ENCODE measurements at regions not wholly inside any gene's neighbourhood (a gene's known extent, or its start where the extent isn't known, plus 50 kb on each side); places are given as distances from the start of the nearest gene placed in this dataset.

DNA sequence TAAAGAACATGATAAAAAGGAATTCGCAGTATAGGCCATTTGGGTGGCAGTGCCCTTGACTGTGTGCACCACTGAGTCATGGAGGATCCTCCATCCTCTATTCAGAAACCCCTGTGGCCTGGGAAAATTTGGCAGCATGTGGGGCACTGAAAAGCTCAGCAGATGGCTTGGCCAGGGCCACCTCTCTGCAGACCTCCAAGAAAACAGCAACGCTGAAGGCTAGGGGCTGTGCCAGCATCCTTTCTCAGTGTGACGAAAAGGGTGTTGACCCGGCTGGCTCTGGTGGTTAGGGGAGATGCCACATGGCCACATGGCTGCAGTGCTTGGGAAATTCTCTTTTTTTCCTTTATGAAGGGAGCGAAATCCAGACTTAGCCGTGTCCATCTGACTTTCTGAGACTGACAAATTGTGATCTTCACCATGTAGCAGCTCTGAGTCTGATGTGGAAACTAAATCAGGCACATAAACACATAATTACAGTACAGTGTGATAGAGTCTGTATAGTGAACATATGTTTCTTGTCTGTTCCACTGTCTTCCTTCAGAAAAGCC, 178.0 kb downstream of the KCTD12 start:
- no peak for DNase-seq
- Histone ChIP-seq H3K4me1 (ENCODE audit: control insufficient read depth in 1 of 2, insufficient read depth in 2 of 2, low read length in 2 of 2) (peaks cover 0 to 6% of the 10 kb centered on the region in 2 experiments), H2BK120ac (ENCODE audit: insufficient read depth, low read length, poor library complexity) (no peak overlapping the region), H3K9me3 (ENCODE audit: insufficient read depth, low read depth, low read length) (no peaks in the 10 kb centered on the region), H4K12ac (ENCODE audit: low read depth, low read length) (no peak overlapping the region), H3K9ac (ENCODE audit: low read length) (no peak overlapping the region), H3K4me3 (ENCODE audit: low read depth, low read length) (no peak overlapping the region), H3K27ac (ENCODE audit: low read depth, low read length) (no peak overlapping the region), H3K4me2 (ENCODE audit: low read length) (no peak overlapping the region), H2AFZ (ENCODE audit: insufficient read depth, low read length, poor library complexity) (no peak overlapping the region), H4K91ac (ENCODE audit: low read depth, low read length) (peak overlapping the region; percentile 20), H3K36me3 (ENCODE audit: control insufficient read depth in 1 of 2, insufficient read depth in 2 of 2, low read length in 2 of 2) (no peaks in the 10 kb centered on the region), H3K79me2 (ENCODE audit: control insufficient read depth, insufficient read depth, low read length, poor library complexity) (no peaks in the 10 kb centered on the region), H3K4ac (ENCODE audit: low read depth, low read length) (no peak overlapping the region), H2BK12ac (ENCODE audit: low read length) (peak overlapping the region; percentile 12), H3K23ac (ENCODE audit: low read length) (no peak overlapping the region), H3K27me3 (ENCODE audit: insufficient read depth, low read length) (no peaks in the 10 kb centered on the region), H4K8ac (ENCODE audit: low read depth, low read length) (no peak overlapping the region), H3K14ac (ENCODE audit: low read length) (no peak overlapping the region), H3K18ac (ENCODE audit: low read length) (no peak overlapping the region), H2BK5ac (ENCODE audit: low read depth, low read length, poor library complexity) (no peak overlapping the region), H2AK5ac (ENCODE audit: low read length) (no peak overlapping the region), H3K79me1 (ENCODE audit: low read length) (peaks cover 1% of the 10 kb centered on the region)
- no CpG with 5 or more reads among the region's 6 CpGs for WGBS (ENCODE audit: extremely low coverage, insufficient coverage, insufficient read length)

GRCh38 chr13:76707360-76707759, 178.8 kb downstream of the KCTD12 start:
- DNase-seq: no peak
- no CpG with 5 or more reads among the region's 3 CpGs for WGBS (ENCODE audit: extremely low coverage, insufficient coverage, insufficient read length)
- no peak overlapping the region for H3K23ac ChIP-seq (ENCODE audit: low read length)
- no peak overlapping the region for H3K4ac ChIP-seq (ENCODE audit: low read depth, low read length)
- no peak overlapping the region for H2AFZ ChIP-seq (ENCODE audit: insufficient read depth, low read length, poor library complexity)
- H4K91ac ChIP-seq (ENCODE audit: low read depth, low read length): no peak overlapping the region
- H3K18ac ChIP-seq (ENCODE audit: low read length): no peak overlapping the region
- no peak overlapping the region for H3K9ac ChIP-seq (ENCODE audit: low read length)
- no peaks in the 10 kb centered on the region for H3K27me3 ChIP-seq (ENCODE audit: insufficient read depth, low read length)
- H3K79me2 ChIP-seq (ENCODE audit: control insufficient read depth, insufficient read depth, low read length, poor library complexity): no peaks in the 10 kb centered on the region
- H4K12ac ChIP-seq (ENCODE audit: low read depth, low read length): no peak overlapping the region
- no peak overlapping the region for H3K4me2 ChIP-seq (ENCODE audit: low read length)
- H2AK5ac ChIP-seq (ENCODE audit: low read length): no peak overlapping the region
- H3K79me1 ChIP-seq (ENCODE audit: low read length): peaks cover 1% of the 10 kb centered on the region
- no peak overlapping the region for H3K27ac ChIP-seq (ENCODE audit: low read depth, low read length)
- H3K4me3 ChIP-seq (ENCODE audit: low read depth, low read length): no peak overlapping the region
- no peak overlapping the region for H3K14ac ChIP-seq (ENCODE audit: low read length)
- peak overlapping the region; percentile 24 for H2BK120ac ChIP-seq (ENCODE audit: insufficient read depth, low read length, poor library complexity)
- H4K8ac ChIP-seq (ENCODE audit: low read depth, low read length): no peak overlapping the region
- H3K4me1 ChIP-seq (ENCODE audit: control insufficient read depth in 1 of 2, insufficient read depth in 2 of 2, low read length in 2 of 2): peaks cover 0 to 6% of the 10 kb centered on the region in 2 experiments
- no peak overlapping the region for H2BK12ac ChIP-seq (ENCODE audit: low read length)
- H2BK5ac ChIP-seq (ENCODE audit: low read depth, low read length, poor library complexity): no peak overlapping the region
- H3K36me3 ChIP-seq (ENCODE audit: control insufficient read depth in 1 of 2, insufficient read depth in 2 of 2, low read length in 2 of 2): no peaks in the 10 kb centered on the region
- no peaks in the 10 kb centered on the region for H3K9me3 ChIP-seq (ENCODE audit: insufficient read depth, low read depth, low read length)

DNA sequence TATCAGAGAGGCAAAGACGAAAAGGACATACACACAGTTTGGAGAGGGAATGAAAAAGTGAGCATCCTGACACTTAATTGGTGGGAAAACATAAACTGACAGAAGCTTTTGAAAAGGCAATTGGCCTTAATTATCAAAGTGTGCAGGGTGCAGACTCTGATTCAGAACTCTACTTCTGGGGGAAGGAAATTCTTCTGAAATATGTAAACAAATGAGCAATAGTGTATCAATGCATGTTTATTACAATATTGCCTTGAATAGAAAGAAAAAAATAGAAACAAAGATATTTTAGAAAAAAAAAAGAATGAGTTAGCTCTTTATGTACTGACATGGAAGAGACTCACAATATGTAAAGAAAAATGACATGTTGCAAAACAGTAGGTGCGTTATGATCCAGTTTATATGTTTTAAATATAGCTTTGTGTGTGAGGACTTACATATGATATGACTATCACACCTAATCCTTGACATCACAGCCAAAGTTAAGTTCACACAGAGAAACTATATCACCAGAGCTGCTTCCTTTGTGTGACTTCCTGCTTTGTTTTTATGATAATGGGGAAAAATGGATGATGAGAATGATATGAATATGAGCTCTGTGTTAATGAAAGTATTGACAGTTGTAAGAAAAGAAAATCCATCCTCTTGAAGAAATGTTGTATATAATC, 182.4 kb downstream of the KCTD12 start:
- WGBS (ENCODE audit: extremely low coverage, insufficient coverage, insufficient read length): no CpG with 5 or more reads among the region's 2 CpGs
- Histone ChIP-seq H2BK5ac (ENCODE audit: low read depth, low read length, poor library complexity) (no peak overlapping the region), H3K4me3 (ENCODE audit: low read depth, low read length) (no peak overlapping the region), H2BK120ac (ENCODE audit: insufficient read depth, low read length, poor library complexity) (no peak overlapping the region), H3K18ac (ENCODE audit: low read length) (no peak overlapping the region), H3K23ac (ENCODE audit: low read length) (no peak overlapping the region), H3K9ac (ENCODE audit: low read length) (no peak overlapping the region), H3K36me3 (ENCODE audit: control insufficient read depth in 1 of 2, insufficient read depth in 2 of 2, low read length in 2 of 2) (no peaks in the 10 kb centered on the region), H3K4me2 (ENCODE audit: low read length) (no peak overlapping the region), H4K91ac (ENCODE audit: low read depth, low read length) (no peak overlapping the region), H3K4me1 (ENCODE audit: control insufficient read depth in 1 of 2, insufficient read depth in 2 of 2, low read length in 2 of 2) (peaks cover 0 to 3% of the 10 kb centered on the region in 2 experiments), H3K79me2 (ENCODE audit: control insufficient read depth, insufficient read depth, low read length, poor library complexity) (no peaks in the 10 kb centered on the region), H2AFZ (ENCODE audit: insufficient read depth, low read length, poor library complexity) (no peak overlapping the region), H3K9me3 (ENCODE audit: insufficient read depth, low read depth, low read length) (no peaks in the 10 kb centered on the region), H3K27me3 (ENCODE audit: insufficient read depth, low read length) (no peaks in the 10 kb centered on the region), H3K27ac (ENCODE audit: low read depth, low read length) (no peak overlapping the region), H3K14ac (ENCODE audit: low read length) (no peak overlapping the region), H4K8ac (ENCODE audit: low read depth, low read length) (no peak overlapping the region), H3K79me1 (ENCODE audit: low read length) (no peaks in the 10 kb centered on the region), H4K12ac (ENCODE audit: low read depth, low read length) (no peak overlapping the region), H3K4ac (ENCODE audit: low read depth, low read length) (no peak overlapping the region), H2AK5ac (ENCODE audit: low read length) (no peak overlapping the region), H2BK12ac (ENCODE audit: low read length) (no peak overlapping the region)
- no peak for DNase-seq

DNA sequence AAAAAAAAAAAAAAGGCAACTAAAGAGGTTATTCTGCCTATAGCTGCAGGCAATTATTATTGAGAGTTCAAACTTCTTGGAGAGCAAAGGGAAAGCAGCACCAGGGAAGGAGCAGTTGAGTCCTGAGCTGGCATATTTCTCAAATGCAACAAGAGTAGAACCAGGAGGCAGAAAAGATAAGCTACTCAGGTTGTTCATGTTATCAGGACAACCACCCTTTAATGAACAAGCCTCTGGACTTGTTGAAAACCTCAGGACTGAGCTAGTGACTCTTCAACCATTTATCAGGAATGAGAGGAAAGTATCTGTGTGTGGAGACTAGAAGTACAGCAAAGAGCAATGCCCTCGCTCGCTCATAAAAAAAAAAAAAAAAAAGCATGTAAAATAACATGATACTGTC, 183.0 kb downstream of the KCTD12 start:
- Histone ChIP-seq H3K9me3 (ENCODE audit: insufficient read depth, low read depth, low read length) (no peaks in the 10 kb centered on the region), H4K8ac (ENCODE audit: low read depth, low read length) (no peak overlapping the region), H3K79me2 (ENCODE audit: control insufficient read depth, insufficient read depth, low read length, poor library complexity) (no peaks in the 10 kb centered on the region), H3K4me2 (ENCODE audit: low read length) (no peak overlapping the region), H2BK5ac (ENCODE audit: low read depth, low read length, poor library complexity) (no peak overlapping the region), H3K14ac (ENCODE audit: low read length) (no peak overlapping the region), H3K79me1 (ENCODE audit: low read length) (peaks cover 3% of the 10 kb centered on the region), H3K4me1 (ENCODE audit: control insufficient read depth in 1 of 2, insufficient read depth in 2 of 2, low read length in 2 of 2) (peaks cover 0 to 3% of the 10 kb centered on the region in 2 experiments), H2AK5ac (ENCODE audit: low read length) (no peak overlapping the region), H2BK12ac (ENCODE audit: low read length) (no peak overlapping the region), H3K36me3 (ENCODE audit: control insufficient read depth in 1 of 2, insufficient read depth in 2 of 2, low read length in 2 of 2) (no peaks in the 10 kb centered on the region), H3K27ac (ENCODE audit: low read depth, low read length) (no peak overlapping the region), H3K9ac (ENCODE audit: low read length) (no peak overlapping the region), H3K23ac (ENCODE audit: low read length) (no peak overlapping the region), H2AFZ (ENCODE audit: insufficient read depth, low read length, poor library complexity) (no peak overlapping the region), H3K4ac (ENCODE audit: low read depth, low read length) (no peak overlapping the region), H4K12ac (ENCODE audit: low read depth, low read length) (no peak overlapping the region), H3K4me3 (ENCODE audit: low read depth, low read length) (no peak overlapping the region), H3K18ac (ENCODE audit: low read length) (no peak overlapping the region), H3K27me3 (ENCODE audit: insufficient read depth, low read length) (no peaks in the 10 kb centered on the region), H4K91ac (ENCODE audit: low read depth, low read length) (no peak overlapping the region), H2BK120ac (ENCODE audit: insufficient read depth, low read length, poor library complexity) (no peak overlapping the region)
- WGBS (ENCODE audit: extremely low coverage, insufficient coverage, insufficient read length): no CpG with 5 or more reads among the region's 2 CpGs
- DNase-seq: no peak

Data from trophoblast cell (in vitro differentiated cells and primary cell).